ENCODE measurements at regions not wholly inside any gene's neighbourhood (a gene's known extent, or its start where the extent isn't known, plus 50 kb on each side); places are given as distances from the start of the nearest gene placed in this dataset.

DNA sequence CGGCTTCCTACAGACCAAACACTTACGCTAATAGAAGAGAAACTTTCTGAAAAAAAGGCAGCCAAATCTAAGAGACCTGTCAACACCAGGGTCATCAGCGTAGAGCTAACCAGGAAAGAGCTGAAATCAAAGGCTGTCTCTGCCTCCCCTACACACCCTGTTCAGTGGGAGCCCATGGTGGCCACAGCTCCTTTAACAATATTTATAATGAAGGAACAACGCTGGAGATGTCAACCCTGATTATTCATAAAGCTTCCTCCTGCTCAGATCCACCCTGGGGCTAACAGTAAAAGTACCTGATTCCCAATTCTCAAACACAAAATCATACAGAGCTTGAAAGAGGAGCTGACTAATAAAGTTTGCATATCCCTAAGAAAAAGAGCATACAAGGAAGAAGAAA lies 133.7 kb downstream of the ANXA2 start:
- H3K4me2 ChIP-seq (ENCODE audit: extremely low read depth, insufficient read depth, low read length): no peak overlapping the region
- no peak for DNase-seq (ENCODE audit: low read depth in 2 of 2)
- TF ChIP-seq, protein P1, sequence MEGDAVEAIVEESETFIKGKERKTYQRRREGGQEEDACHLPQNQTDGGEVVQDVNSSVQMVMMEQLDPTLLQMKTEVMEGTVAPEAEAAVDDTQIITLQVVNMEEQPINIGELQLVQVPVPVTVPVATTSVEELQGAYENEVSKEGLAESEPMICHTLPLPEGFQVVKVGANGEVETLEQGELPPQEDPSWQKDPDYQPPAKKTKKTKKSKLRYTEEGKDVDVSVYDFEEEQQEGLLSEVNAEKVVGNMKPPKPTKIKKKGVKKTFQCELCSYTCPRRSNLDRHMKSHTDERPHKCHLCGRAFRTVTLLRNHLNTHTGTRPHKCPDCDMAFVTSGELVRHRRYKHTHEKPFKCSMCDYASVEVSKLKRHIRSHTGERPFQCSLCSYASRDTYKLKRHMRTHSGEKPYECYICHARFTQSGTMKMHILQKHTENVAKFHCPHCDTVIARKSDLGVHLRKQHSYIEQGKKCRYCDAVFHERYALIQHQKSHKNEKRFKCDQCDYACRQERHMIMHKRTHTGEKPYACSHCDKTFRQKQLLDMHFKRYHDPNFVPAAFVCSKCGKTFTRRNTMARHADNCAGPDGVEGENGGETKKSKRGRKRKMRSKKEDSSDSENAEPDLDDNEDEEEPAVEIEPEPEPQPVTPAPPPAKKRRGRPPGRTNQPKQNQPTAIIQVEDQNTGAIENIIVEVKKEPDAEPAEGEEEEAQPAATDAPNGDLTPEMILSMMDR (conservative IDR thresholded peaks at IDR 0.05 in 1 of 2, IDR thresholded peaks at IDR 0.05 in 1 of 2; ENCODE audit: low read depth in 1 of 2, low read length in 2 of 2): no peak
- no peak for TF ChIP-seq EZH2 (IDR thresholded peaks at IDR 0.05; ENCODE audit: low read length, missing control alignments)

DNA sequence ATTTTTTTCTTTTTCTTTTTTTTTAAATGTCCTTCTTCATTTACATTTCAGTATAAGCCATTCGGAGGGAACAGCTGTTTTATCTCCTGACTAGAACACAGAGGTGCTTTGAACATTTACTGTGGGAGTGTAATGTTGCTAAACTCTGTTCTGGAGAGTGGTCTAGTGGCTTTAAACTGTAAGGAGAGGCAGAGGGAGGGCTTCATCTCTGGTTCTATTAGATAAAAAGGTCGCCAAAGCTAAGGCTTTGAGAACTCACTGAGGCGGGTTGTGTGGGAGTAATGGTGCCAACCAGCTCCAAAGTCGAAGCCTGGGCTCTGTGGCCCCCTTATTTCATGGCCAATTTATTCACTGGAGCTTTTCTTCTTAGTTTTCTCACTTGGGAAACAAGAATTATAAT lies 133.2 kb downstream of the ANXA2 start:
- Histone ChIP-seq H3K4me1 (ENCODE audit: control insufficient read depth, extremely low read depth, insufficient read depth, low read length) (no peaks in the 10 kb centered on the region), H3K79me2 (ENCODE audit: control insufficient read depth, insufficient read depth, low read length) (no peaks in the 10 kb centered on the region), H3K27ac (ENCODE audit: insufficient read depth, low read length) (no peak overlapping the region), H3K36me3 (ENCODE audit: control insufficient read depth, insufficient read depth, low read length) (no peaks in the 10 kb centered on the region), H3K4me2 (ENCODE audit: extremely low read depth, insufficient read depth, low read length) (no peak overlapping the region), H3K9me3 (ENCODE audit: control insufficient read depth, insufficient read depth, low read depth, low read length) (no peaks in the 10 kb centered on the region), H3K27me3 (ENCODE audit: control insufficient read depth, insufficient read depth, low read length) (peaks cover 3% of the 10 kb centered on the region), H3K9ac (ENCODE audit: insufficient read depth, low read length) (no peak overlapping the region), H3K4me3 (replicated peaks in 1 of 4; ENCODE audit: control extremely low read depth in 1 of 4, insufficient read depth in 1 of 4, low read depth in 3 of 4, low read length in 4 of 4) (no peak overlapping the region), H2AFZ (ENCODE audit: low read length) (no peak overlapping the region), H4K20me1 (ENCODE audit: control insufficient read depth, extremely low read depth, insufficient read depth, low read length) (no peaks in the 10 kb centered on the region)
- TF ChIP-seq EZH2 (IDR thresholded peaks at IDR 0.05; ENCODE audit: low read length, missing control alignments): no peak
- no peak for DNase-seq (ENCODE audit: low read depth in 2 of 2)

More for the DNA sequence above, 133.7 kb downstream of the ANXA2 start:
- Histone ChIP-seq H2AFZ (ENCODE audit: low read length) (no peak overlapping the region), H3K4me1 (ENCODE audit: control insufficient read depth, extremely low read depth, insufficient read depth, low read length) (no peaks in the 10 kb centered on the region), H3K36me3 (ENCODE audit: control insufficient read depth, insufficient read depth, low read length) (no peaks in the 10 kb centered on the region), H4K20me1 (ENCODE audit: control insufficient read depth, extremely low read depth, insufficient read depth, low read length) (no peaks in the 10 kb centered on the region), H3K9me3 (ENCODE audit: control insufficient read depth, insufficient read depth, low read depth, low read length) (no peaks in the 10 kb centered on the region), H3K9ac (ENCODE audit: insufficient read depth, low read length) (no peak overlapping the region), H3K79me2 (ENCODE audit: control insufficient read depth, insufficient read depth, low read length) (no peaks in the 10 kb centered on the region), H3K4me3 (replicated peaks in 1 of 4; ENCODE audit: control extremely low read depth in 1 of 4, insufficient read depth in 1 of 4, low read depth in 3 of 4, low read length in 4 of 4) (no peak overlapping the region), H3K27ac (ENCODE audit: insufficient read depth, low read length) (no peak overlapping the region), H3K27me3 (ENCODE audit: control insufficient read depth, insufficient read depth, low read length) (peaks cover 3% of the 10 kb centered on the region)

DNA sequence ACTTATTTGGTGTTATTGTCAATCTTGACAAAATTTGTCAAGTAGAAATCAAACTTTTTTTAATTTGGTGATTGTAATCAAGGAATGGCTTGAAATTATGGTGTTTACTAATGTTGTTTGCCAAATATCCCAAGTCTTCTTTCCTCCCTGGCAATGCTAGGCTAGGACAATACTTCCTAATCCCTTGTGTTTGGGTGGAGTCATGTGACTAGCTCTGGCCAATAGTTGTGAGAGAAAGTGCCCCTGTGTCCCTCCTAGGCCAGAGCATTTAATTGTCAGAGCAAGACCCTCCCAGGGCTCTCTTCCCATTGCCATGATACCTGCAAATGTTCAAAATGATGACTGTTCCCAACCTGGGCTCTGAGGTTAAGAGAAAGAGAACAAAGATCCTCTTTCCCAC lies 132.7 kb downstream of the ANXA2 start:
- Histone ChIP-seq H4K20me1 (ENCODE audit: control insufficient read depth, extremely low read depth, insufficient read depth, low read length) (no peaks in the 10 kb centered on the region), H3K4me2 (ENCODE audit: extremely low read depth, insufficient read depth, low read length) (no peak overlapping the region), H2AFZ (ENCODE audit: low read length) (no peak overlapping the region), H3K79me2 (ENCODE audit: control insufficient read depth, insufficient read depth, low read length) (no peaks in the 10 kb centered on the region), H3K9ac (ENCODE audit: insufficient read depth, low read length) (no peak overlapping the region), H3K27ac (ENCODE audit: insufficient read depth, low read length) (no peak overlapping the region), H3K36me3 (ENCODE audit: control insufficient read depth, insufficient read depth, low read length) (no peaks in the 10 kb centered on the region), H3K27me3 (ENCODE audit: control insufficient read depth, insufficient read depth, low read length) (peaks cover 3% of the 10 kb centered on the region), H3K4me3 (replicated peaks in 1 of 4; ENCODE audit: control extremely low read depth in 1 of 4, insufficient read depth in 1 of 4, low read depth in 3 of 4, low read length in 4 of 4) (no peak overlapping the region), H3K4me1 (ENCODE audit: control insufficient read depth, extremely low read depth, insufficient read depth, low read length) (no peaks in the 10 kb centered on the region), H3K9me3 (ENCODE audit: control insufficient read depth, insufficient read depth, low read depth, low read length) (no peaks in the 10 kb centered on the region)
- TF ChIP-seq, protein P1 (conservative IDR thresholded peaks at IDR 0.05 in 1 of 2, IDR thresholded peaks at IDR 0.05 in 1 of 2; ENCODE audit: low read depth in 1 of 2, low read length in 2 of 2): no peak
- no peak for TF ChIP-seq EZH2 (IDR thresholded peaks at IDR 0.05; ENCODE audit: low read length, missing control alignments)
- DNase-seq (ENCODE audit: low read depth in 2 of 2): no peak

Data from fibroblast of lung (primary cell).